Right lobe of liver (tissue), 4 donors: ENCODE measurements at regions not wholly inside any gene's neighbourhood (a gene's known extent, or its start where the extent isn't known, plus 50 kb on each side); places are given as distances from the start of the nearest gene placed in this dataset.

Experiments
- CTCF ChIP-seq, 4 donors: fragments of 200-600 bp in 3 of 4; fragments of 450-650 bp in 1 of 4; IDR thresholded peaks; one replicate each; pipeline versions ENCODE4 v1.5.1 to v1.8.0; 2016 to 2022; ENCODE audit warnings: antibody characterized with exemption in 4 of 4, mild to moderate bottlenecking in 2 of 4
- POLR2A ChIP-seq: fragments of 450-650 bp; IDR thresholded peaks from one replicate; pipeline ENCODE4 v1.6.1; 2017; ENCODE audit warnings: antibody characterized with exemption, mild to moderate bottlenecking
- donor health status: DM: no; HTN: no; CAD: no.
- donor health status: DM: no; HTN: no; CAD: no.
- donor health status: DM: no; HTN: yes; CAD: no.

GRCh38 chr2:44055664-44056063, 59.9 kb upstream of the LRPPRC start:
- TF ChIP-seq CTCF (IDR thresholded peaks at IDR 0.05) (no peak), POLR2A (no peak)
